ENCODE measurements at regions not wholly inside any gene's neighbourhood (a gene's known extent, or its start where the extent isn't known, plus 50 kb on each side); places are given as distances from the start of the nearest gene placed in this dataset.

- TF ChIP-seq ZFX (IDR thresholded peaks at IDR 0.05; ENCODE audit: borderline replicate concordance) (no peak), CTCF (IDR thresholded peaks at IDR 0.05) (no peak)
- no peak overlapping the region for H3K27ac ChIP-seq
Observed at GRCh38 chr7:98465022-98465421, 64.1 kb upstream of the BAIAP2L1 start.

- no peak overlapping the region for H3K27ac ChIP-seq
- TF ChIP-seq CTCF (IDR thresholded peaks at IDR 0.05): no peak
- no peak for TF ChIP-seq ZFX (IDR thresholded peaks at IDR 0.05; ENCODE audit: borderline replicate concordance)
Observed at GRCh38 chr7:98464558-98464940, 63.7 kb upstream of the BAIAP2L1 start.

GRCh38 chr7:98463837-98464557, 63.1 kb upstream of the BAIAP2L1 start:
- H3K27ac ChIP-seq: no peak overlapping the region
- no peak for TF ChIP-seq CTCF (IDR thresholded peaks at IDR 0.05)
- TF ChIP-seq ZFX (IDR thresholded peaks at IDR 0.05; ENCODE audit: borderline replicate concordance): no peak

GRCh38 chr7:98462911-98463633, 62.2 kb upstream of the BAIAP2L1 start:
- TF ChIP-seq CTCF (IDR thresholded peaks at IDR 0.05): no peak
- TF ChIP-seq ZFX (IDR thresholded peaks at IDR 0.05; ENCODE audit: borderline replicate concordance): no peak

GRCh38 chr7:98460902-98461301, 60.0 kb upstream of the BAIAP2L1 start:
- no peak for TF ChIP-seq CTCF (IDR thresholded peaks at IDR 0.05)
- H3K27ac ChIP-seq: no peak overlapping the region

More at GRCh38 chr7:98462911-98463633, 62.2 kb upstream of the BAIAP2L1 start:
- no peak overlapping the region for H3K27ac ChIP-seq

GRCh38 chr7:98459529-98459928, 58.6 kb upstream of the BAIAP2L1 start:
- no peak overlapping the region for H3K27ac ChIP-seq
- TF ChIP-seq ZFX (IDR thresholded peaks at IDR 0.05; ENCODE audit: borderline replicate concordance) (no peak), CTCF (IDR thresholded peaks at IDR 0.05) (no peak)

Measured in 22Rv1 (cell line).